Stomach smooth muscle (tissue), 2 donors: ENCODE measurements at regions not wholly inside any gene's neighbourhood (a gene's known extent, or its start where the extent isn't known, plus 50 kb on each side); places are given as distances from the start of the nearest gene placed in this dataset.

Experiments
- H3K27ac ChIP-seq: one replicate; pipeline ENCODE4 v1.7.0; 2013; ENCODE audit warnings: mild to moderate bottlenecking, low read length, inconsistent platforms
- H3K27me3 ChIP-seq, 2 donors: one replicate each; pipeline ENCODE4 v1.7.0; 2013; ENCODE audit warnings: low read length in 2 of 2; ENCODE audit not compliant: insufficient read depth in 2 of 2, control insufficient read depth in 1 of 2
- H3K36me3 ChIP-seq, 2 donors: one replicate each; pipeline ENCODE4 v1.7.0; 2013; ENCODE audit warnings: low read length in 2 of 2; ENCODE audit not compliant: control insufficient read depth in 2 of 2, insufficient read depth in 2 of 2
- H3K4me1 ChIP-seq: one replicate; pipeline ENCODE4 v1.7.0; 2013; ENCODE audit warnings: low read length; ENCODE audit not compliant: control insufficient read depth, insufficient read depth
- H3K4me3 ChIP-seq, 2 donors: one replicate each; pipeline ENCODE4 v1.7.0; 2013; ENCODE audit warnings: low read length in 2 of 2
- H3K9ac ChIP-seq, 2 donors: one replicate each; pipeline ENCODE4 v1.7.0; 2013; ENCODE audit warnings: low read length in 2 of 2, mild to moderate bottlenecking in 1 of 2
- H3K9me3 ChIP-seq, 2 donors: one replicate each; pipeline ENCODE4 v1.7.0; 2013; ENCODE audit warnings: low read length in 2 of 2; ENCODE audit not compliant: control insufficient read depth in 2 of 2
- donor health status: healthy.
- donor health status: Pancreatic carcinoma.

- Histone ChIP-seq H3K9me3 (no peaks in the 10 kb centered on the region), H3K36me3 (no peaks in the 10 kb centered on the region), H3K27ac (no peak overlapping the region), H3K27me3 (no peaks in the 10 kb centered on the region), H3K4me1 (no peaks in the 10 kb centered on the region), H3K9ac (no peak overlapping the region), H3K4me3 (no peak overlapping the region)
Measured at GRCh38 chr4:58510652-58511051, 1400.5 kb upstream of the IGFBP7 start.

- Histone ChIP-seq H3K36me3 (no peaks in the 10 kb centered on the region), H3K9ac (no peak overlapping the region), H3K4me3 (no peak overlapping the region), H3K27me3 (no peaks in the 10 kb centered on the region), H3K4me1 (no peaks in the 10 kb centered on the region), H3K27ac (no peak overlapping the region), H3K9me3 (no peaks in the 10 kb centered on the region)
Measured at GRCh38 chr4:58507079-58507478, 1396.9 kb upstream of the IGFBP7 start.

- Histone ChIP-seq H3K27me3 (no peaks in the 10 kb centered on the region), H3K9ac (no peak overlapping the region), H3K36me3 (no peaks in the 10 kb centered on the region), H3K27ac (no peak overlapping the region), H3K4me1 (no peaks in the 10 kb centered on the region), H3K4me3 (no peak overlapping the region), H3K9me3 (no peaks in the 10 kb centered on the region)
Measured at GRCh38 chr4:58502839-58503238, 1392.7 kb upstream of the IGFBP7 start.

- Histone ChIP-seq H3K9ac (no peak overlapping the region), H3K4me1 (no peaks in the 10 kb centered on the region), H3K27me3 (no peaks in the 10 kb centered on the region), H3K27ac (no peak overlapping the region), H3K9me3 (no peaks in the 10 kb centered on the region), H3K36me3 (no peaks in the 10 kb centered on the region), H3K4me3 (no peak overlapping the region)
Measured at GRCh38 chr4:58499182-58499581, 1389.0 kb upstream of the IGFBP7 start.

GRCh38 chr4:58491620-58492019 lies 1381.4 kb upstream of the IGFBP7 start:
- no peak overlapping the region for H3K4me3 ChIP-seq
- H3K9ac ChIP-seq, result no peak overlapping the region
- H3K27ac ChIP-seq, result no peak overlapping the region
- H3K9me3 ChIP-seq, result no peaks in the 10 kb centered on the region
- H3K4me1 ChIP-seq, result no peaks in the 10 kb centered on the region
- H3K27me3 ChIP-seq, result no peaks in the 10 kb centered on the region
- no peaks in the 10 kb centered on the region for H3K36me3 ChIP-seq

GRCh38 chr4:58477950-58478349 lies 1367.8 kb upstream of the IGFBP7 start:
- Histone ChIP-seq H3K9ac (no peak overlapping the region), H3K36me3 (no peaks in the 10 kb centered on the region), H3K27me3 (no peaks in the 10 kb centered on the region), H3K27ac (no peak overlapping the region), H3K9me3 (no peaks in the 10 kb centered on the region), H3K4me1 (no peaks in the 10 kb centered on the region), H3K4me3 (no peak overlapping the region)

GRCh38 chr4:58477513-58477912 lies 1367.3 kb upstream of the IGFBP7 start:
- Histone ChIP-seq H3K4me1 (no peaks in the 10 kb centered on the region), H3K27me3 (no peaks in the 10 kb centered on the region), H3K36me3 (no peaks in the 10 kb centered on the region), H3K9ac (no peak overlapping the region), H3K27ac (no peak overlapping the region), H3K4me3 (no peak overlapping the region), H3K9me3 (no peaks in the 10 kb centered on the region)

GRCh38 chr4:58475097-58475496 lies 1364.9 kb upstream of the IGFBP7 start:
- Histone ChIP-seq H3K27ac (no peak overlapping the region), H3K36me3 (no peaks in the 10 kb centered on the region), H3K9ac (no peak overlapping the region), H3K4me3 (no peak overlapping the region), H3K4me1 (no peaks in the 10 kb centered on the region), H3K9me3 (no peaks in the 10 kb centered on the region), H3K27me3 (no peaks in the 10 kb centered on the region)

- Histone ChIP-seq H3K9ac (no peak overlapping the region), H3K27ac (no peak overlapping the region), H3K9me3 (no peaks in the 10 kb centered on the region), H3K4me3 (no peak overlapping the region), H3K27me3 (no peaks in the 10 kb centered on the region), H3K36me3 (no peaks in the 10 kb centered on the region), H3K4me1 (no peaks in the 10 kb centered on the region)
Measured at GRCh38 chr4:58465031-58465430, 1354.8 kb upstream of the IGFBP7 start.

GRCh38 chr4:58456727-58457384 lies 1346.7 kb upstream of the IGFBP7 start:
- Histone ChIP-seq H3K4me3 (no peak overlapping the region), H3K27ac (no peak overlapping the region), H3K27me3 (no peaks in the 10 kb centered on the region), H3K9ac (no peak overlapping the region), H3K9me3 (no peaks in the 10 kb centered on the region), H3K36me3 (no peaks in the 10 kb centered on the region), H3K4me1 (no peaks in the 10 kb centered on the region)

- Histone ChIP-seq H3K4me1 (no peaks in the 10 kb centered on the region), H3K4me3 (no peak overlapping the region), H3K27me3 (no peaks in the 10 kb centered on the region), H3K9ac (no peak overlapping the region), H3K9me3 (no peaks in the 10 kb centered on the region), H3K36me3 (no peaks in the 10 kb centered on the region), H3K27ac (no peak overlapping the region)
Measured at GRCh38 chr4:58453956-58454355, 1343.8 kb upstream of the IGFBP7 start.
